HEK293 (cell line): ENCODE measurements at regions not wholly inside any gene's neighbourhood (a gene's known extent, or its start where the extent isn't known, plus 50 kb on each side); places are given as distances from the start of the nearest gene placed in this dataset.

Experiments used
- CTCF ChIA-PET: fragments of 350-600 bp; formaldehyde crosslinking; extraction: SDS; loops from one replicate; lab custom pipeline; 2021; ENCODE audit warnings: antibody characterized with exemption; lab: Yijun Ruan, JAX
- POLR2A ChIA-PET: fragments of 300-600 bp; formaldehyde crosslinking; extraction: SDS; loops from one replicate; lab custom pipeline; 2020; ENCODE audit warnings: antibody characterized with exemption, inconsistent platforms; lab: Yijun Ruan, JAX
- H3K27ac ChIP-seq: fragments of 200-500 bp; sonication (Bioruptor generic); 2 replicates; pipeline ENCODE4 v1.5.1; 2014; ENCODE audit warnings: low read depth, low read length, control low read depth, inconsistent platforms; ENCODE audit errors: extremely low read depth
- H3K36me3 ChIP-seq, 2 experiments: fragments of 200-500 bp in 1 of 2; sonication (Bioruptor generic) in 1 of 2; 1 replicate in 1 of 2; 2 replicates in 1 of 2; pipeline ENCODE4 v1.5.1; 2014 to 2017; ENCODE audit warnings: inconsistent platforms in 2 of 2, low read length in 2 of 2; ENCODE audit not compliant: control insufficient read depth in 2 of 2, insufficient read depth in 1 of 2
- H3K4me1 ChIP-seq: fragments of 200-500 bp; sonication (Bioruptor generic); 2 replicates; pipeline ENCODE4 v1.5.1; 2014; ENCODE audit warnings: mild to moderate bottlenecking, low read length, inconsistent platforms; ENCODE audit not compliant: control insufficient read depth, insufficient read depth
- H3K4me3 ChIP-seq: 2 replicates; pipeline ENCODE4 v1.5.1; 2011; ENCODE audit warnings: low read depth, mild to moderate bottlenecking, control low read depth, low read length, moderate library complexity
- H3K9me3 ChIP-seq: fragments of 200-500 bp; sonication (Bioruptor generic); 2 replicates; pipeline ENCODE4 v1.5.1; 2014; ENCODE audit warnings: low read depth, low read length, inconsistent platforms; ENCODE audit not compliant: control insufficient read depth, insufficient read depth
- AEBP2 ChIP-seq: fragments of 450-650 bp; formaldehyde crosslinking; IDR thresholded peaks from 2 replicates; pipeline ENCODE4 v1.5.1; 2016; ENCODE audit warnings: missing biosample characterization, missing genetic modification characterization, borderline replicate concordance
- EGR2 ChIP-seq: fragments of 450-650 bp; formaldehyde crosslinking; IDR thresholded peaks from 2 replicates; pipeline ENCODE4 v1.5.1; 2016; ENCODE audit warnings: low read depth, missing biosample characterization, missing genetic modification characterization
- PRDM6 ChIP-seq: fragments of 450-650 bp; formaldehyde crosslinking; IDR thresholded peaks from 2 replicates; pipeline ENCODE4 v1.5.1; 2017; ENCODE audit warnings: missing biosample characterization, missing genetic modification characterization
- REPIN1 ChIP-seq: fragments of 450-650 bp; formaldehyde crosslinking; IDR thresholded peaks from 2 replicates; pipeline ENCODE4 v1.5.1; 2017; ENCODE audit warnings: missing biosample characterization, missing genetic modification characterization, low read depth
- SCRT2 ChIP-seq: fragments of 450-650 bp; formaldehyde crosslinking; IDR thresholded peaks from 2 replicates; pipeline ENCODE4 v1.5.1; 2016; ENCODE audit warnings: missing biosample characterization, missing genetic modification characterization
- SP2 ChIP-seq: fragments of 450-650 bp; formaldehyde crosslinking; IDR thresholded peaks from 2 replicates; pipeline ENCODE4 v1.5.1; 2016; ENCODE audit warnings: missing biosample characterization, missing genetic modification characterization
- ZBTB10 ChIP-seq: fragments of 450-650 bp; formaldehyde crosslinking; IDR thresholded peaks from 2 replicates; pipeline ENCODE4 v1.5.1; 2016; ENCODE audit warnings: missing biosample characterization, missing genetic modification characterization
- ZBTB44 ChIP-seq: fragments of 450-650 bp; IDR thresholded peaks from 2 replicates; pipeline ENCODE4 v1.5.1; 2018; ENCODE audit warnings: missing biosample characterization, mild to moderate bottlenecking, missing genetic modification characterization
- ZFP69B ChIP-seq: fragments of 450-650 bp; formaldehyde crosslinking; IDR thresholded peaks from 2 replicates; pipeline ENCODE4 v1.5.1; 2016; ENCODE audit warnings: missing biosample characterization, missing genetic modification characterization
- ZIC2 ChIP-seq: fragments of 450-650 bp; formaldehyde crosslinking; IDR thresholded peaks from 2 replicates; pipeline ENCODE4 v1.5.1; 2016; ENCODE audit warnings: missing biosample characterization, missing genetic modification characterization
- ZNF140 ChIP-seq: fragments of 450-650 bp; formaldehyde crosslinking; IDR thresholded peaks from 2 replicates; pipeline ENCODE4 v1.5.1; 2016; ENCODE audit warnings: missing biosample characterization, missing genetic modification characterization
- ZNF148 ChIP-seq: fragments of 450-650 bp; formaldehyde crosslinking; IDR thresholded peaks from 2 replicates; pipeline ENCODE4 v1.5.0; 2017; ENCODE audit warnings: missing biosample characterization, missing genetic modification characterization, borderline replicate concordance
- ZNF157 ChIP-seq: fragments of 450-650 bp; formaldehyde crosslinking; IDR thresholded peaks from 2 replicates; pipeline ENCODE4 v1.5.1; 2016; ENCODE audit warnings: missing biosample characterization, missing genetic modification characterization
- ZNF214 ChIP-seq: fragments of 450-650 bp; formaldehyde crosslinking; IDR thresholded peaks from 2 replicates; pipeline ENCODE4 v1.5.1; 2017; ENCODE audit warnings: missing biosample characterization, mild to moderate bottlenecking, missing genetic modification characterization, borderline replicate concordance
- ZNF341 ChIP-seq: fragments of 450-650 bp; formaldehyde crosslinking; IDR thresholded peaks from 2 replicates; pipeline ENCODE4; 2016; ENCODE audit warnings: low read depth, missing biosample characterization, missing genetic modification characterization
- ZNF48 ChIP-seq: fragments of 450-650 bp; formaldehyde crosslinking; IDR thresholded peaks from 2 replicates; pipeline ENCODE4 v1.5.1; 2016; ENCODE audit warnings: missing biosample characterization, missing genetic modification characterization
- ZNF639 ChIP-seq: fragments of 450-650 bp; formaldehyde crosslinking; IDR thresholded peaks from 2 replicates; pipeline ENCODE4 v1.5.1; 2016; ENCODE audit warnings: missing biosample characterization, missing genetic modification characterization
- ZNF654 ChIP-seq: fragments of 450-650 bp; formaldehyde crosslinking; IDR thresholded peaks from 2 replicates; pipeline ENCODE4 v1.5.1; 2016; ENCODE audit warnings: low read depth, missing biosample characterization, missing genetic modification characterization
- ZNF692 ChIP-seq: fragments of 450-650 bp; formaldehyde crosslinking; IDR thresholded peaks from 2 replicates; pipeline ENCODE4 v1.5.1; 2016; ENCODE audit warnings: missing biosample characterization, missing genetic modification characterization
- ZNF747 ChIP-seq: fragments of 450-650 bp; formaldehyde crosslinking; IDR thresholded peaks from 2 replicates; pipeline ENCODE4 v1.5.1; 2016; ENCODE audit warnings: missing biosample characterization, missing genetic modification characterization
- ZNF776 ChIP-seq: fragments of 450-650 bp; formaldehyde crosslinking; IDR thresholded peaks from 2 replicates; pipeline ENCODE4 v1.5.0; 2017; ENCODE audit warnings: missing biosample characterization, missing genetic modification characterization, borderline replicate concordance

GRCh38 chr3:154829929-154830328, 250.2 kb upstream of the MME start (continued):
- TF ChIP-seq ZFP69B (tag by site-specific recombination), result no peak
- no peak for TF ChIP-seq ZNF148
- TF ChIP-seq ZNF639 (tag by site-specific recombination), result no peak
- no peak for TF ChIP-seq ZNF654 (tag by site-specific recombination)
- no peak for TF ChIP-seq ZNF157
- no peak for TF ChIP-seq ZBTB44 (tag by site-specific recombination)
- no peak for TF ChIP-seq ZIC2
- no peak for TF ChIP-seq SCRT2 (tag by site-specific recombination)
- no peak for TF ChIP-seq ZNF214
- TF ChIP-seq ZNF140, result no peak

- no peaks in the 10 kb centered on the region for H3K4me1 ChIP-seq
- CTCF ChIA-PET, result no interaction called here
- H3K4me3 ChIP-seq, result no peak overlapping the region
- H3K27ac ChIP-seq, result no peak overlapping the region
- no peaks in the 10 kb centered on the region for H3K9me3 ChIP-seq
- H3K36me3 ChIP-seq, result no peaks in the 10 kb centered on the region
- POLR2A ChIA-PET, result no interaction called here
- no peak for TF ChIP-seq REPIN1
- TF ChIP-seq ZNF776 (tag by site-specific recombination), result no peak
- no peak for TF ChIP-seq EGR2 (tag by site-specific recombination)
- TF ChIP-seq SP2 (tag by site-specific recombination), result no peak
- no peak for TF ChIP-seq ZNF639 (tag by site-specific recombination)
- no peak for TF ChIP-seq ZNF692 (tag by site-specific recombination)
- no peak for TF ChIP-seq ZNF48 (tag by site-specific recombination)
- TF ChIP-seq ZNF747, result no peak
- TF ChIP-seq AEBP2 (tag by site-specific recombination), result no peak
- no peak for TF ChIP-seq ZNF341 (tag by site-specific recombination)
- no peak for TF ChIP-seq PRDM6 (tag by site-specific recombination)
- no peak for TF ChIP-seq ZBTB10 (tag by site-specific recombination)
These were observed 260.6 kb upstream of the MME start for GRCh38 chr3:154819491-154819890.
